Panc1 (cell line): ENCODE measurements at regions not wholly inside any gene's neighbourhood (a gene's known extent, or its start where the extent isn't known, plus 50 kb on each side); places are given as distances from the start of the nearest gene placed in this dataset.
"Not testable (repeated sequence)": the region's sequence is repeated elsewhere in the genome, so short reads cannot be mapped to it uniquely, and the experiment has no call there.

Source experiments
- ATAC-seq: fragments of 200-7000 bp; cut with Tn5 transposase; 2 replicates; pipeline ENCODE4 v1.9.1; 2020; ENCODE audit warnings: mild to moderate bottlenecking, moderate library complexity
- BruUV-seq: library from RNA; stranded (reverse); fragments of 400-500 nt; replicated peaks from 2 replicates; lab custom pipeline; 2021; lab: Mats Ljungman, UMichigan
- CTCF ChIA-PET: fragments of 300-600 bp; sonication (Branson Sonifier 250); formaldehyde crosslinking; loops from one replicate; lab custom pipeline; 2022; ENCODE audit warnings: antibody characterized with exemption; lab: Charles Lee
- POLR2A ChIA-PET: fragments of 300-600 bp; sonication (Branson Sonifier 250); formaldehyde crosslinking; loops from one replicate; lab custom pipeline; 2022; ENCODE audit warnings: antibody characterized with exemption; lab: Charles Lee
- DNase-seq: peaks from one replicate; pipeline ENCODE4 v3.0.0-alpha.2; 2010; ENCODE audit warnings: low read depth, low spot score
- H3K27ac ChIP-seq: 2 replicates; pipeline ENCODE4 v1.5.1; 2011; ENCODE audit warnings: mild to moderate bottlenecking, low read length, inconsistent platforms
- H3K27me3 ChIP-seq: fragments of 200-500 bp; sonication (Bioruptor generic); 2 replicates; pipeline ENCODE4 v1.6.0; 2014; ENCODE audit warnings: low read length, inconsistent platforms; ENCODE audit not compliant: control insufficient read depth, insufficient read depth
- H3K36me3 ChIP-seq: fragments of 200-500 bp; sonication (Bioruptor generic); 2 replicates; pipeline ENCODE4 v1.5.1; 2014; ENCODE audit warnings: inconsistent platforms, mild to moderate bottlenecking, low read length, moderate library complexity; ENCODE audit not compliant: control insufficient read depth, insufficient read depth
- H3K4me1 ChIP-seq: 2 replicates; pipeline ENCODE4 v1.5.1; 2011; ENCODE audit warnings: inconsistent platforms, mild to moderate bottlenecking, low read length, moderate library complexity; ENCODE audit not compliant: control insufficient read depth, insufficient read depth
- H3K4me3 ChIP-seq, 2 experiments: 2 replicates each; pipeline ENCODE4 v1.5.1; 2011 to 2012; ENCODE audit warnings: low read depth in 2 of 2, low read length in 2 of 2, mild to moderate bottlenecking in 2 of 2, inconsistent platforms in 1 of 2, moderate library complexity in 1 of 2
- H3K9me3 ChIP-seq: fragments of 200-500 bp; sonication (Bioruptor generic); 2 replicates; pipeline ENCODE4 v1.5.1; 2014; ENCODE audit warnings: low read depth, mild to moderate bottlenecking, inconsistent platforms, low read length, moderate library complexity; ENCODE audit not compliant: control insufficient read depth, insufficient read depth
- CTCF ChIP-seq: fragments of 450-650 bp; IDR thresholded peaks from 2 replicates; pipeline ENCODE4 v1.5.1; 2017; ENCODE audit warnings: mild to moderate bottlenecking
- POLR2AphosphoS5 ChIP-seq: IDR thresholded peaks from 2 replicates; pipeline ENCODE4 v1.6.1; 2012; ENCODE audit warnings: mild to moderate bottlenecking, low read depth, low read length, moderate library complexity
- REST ChIP-seq, 2 experiments: IDR thresholded peaks; 2 replicates each; pipeline ENCODE4 v1.6.1; 2011 to 2012; ENCODE audit warnings: low read depth in 2 of 2, control low read depth in 1 of 2, low read length in 1 of 2, mild to moderate bottlenecking in 1 of 2, moderate library complexity in 1 of 2; ENCODE audit not compliant: insufficient read depth in 1 of 2
- SIN3A ChIP-seq: IDR thresholded peaks from 2 replicates; pipeline ENCODE4 v1.6.1; 2012; ENCODE audit warnings: low read depth, mild to moderate bottlenecking, low read length, moderate library complexity, borderline replicate concordance; ENCODE audit not compliant: insufficient read depth
- TCF7L2 ChIP-seq: IDR thresholded peaks from 2 replicates; pipeline ENCODE4 v1.6.1; 2011; ENCODE audit warnings: mild to moderate bottlenecking, low read depth, low read length, inconsistent platforms
- in situ Hi-C: cut with HindIII; loops from 2 replicates; pipeline ENCODE4 v1.10.0; 2016; ENCODE audit warnings: low sequenced_read_pairs, low pct_unique_long_range_greater_than_20kb
- intact Hi-C: fragments of 100-400 bp; cut with micrococcal nuclease; formaldehyde crosslinking; loops from one replicate; pipeline ENCODE4 v1.10.0; 2022; ENCODE audit not compliant: unreplicated experiment

- H3K27me3 ChIP-seq, BruUV-seq, DNase-seq, CTCF ChIA-PET, ATAC-seq, H3K27ac ChIP-seq, H3K36me3 ChIP-seq, H3K4me3 ChIP-seq, POLR2A ChIA-PET, H3K4me1 ChIP-seq, in situ Hi-C loops, H3K9me3 ChIP-seq, intact Hi-C loops: not testable (repeated sequence)
Measured at GRCh38 chr20:12093797-12094190, 176.1 kb downstream of the BTBD3 start.

GRCh38 chr20:12095180-12095920, 177.7 kb downstream of the BTBD3 start:
- Histone ChIP-seq H3K4me1 (no peaks in the 10 kb centered on the region), H3K36me3 (no peaks in the 10 kb centered on the region), H3K9me3 (no peaks in the 10 kb centered on the region), H3K27ac (no peak overlapping the region), H3K4me3 (no peak overlapping the region), H3K27me3 (no peaks in the 10 kb centered on the region)
- ChIA-PET POLR2A (no interaction called here), CTCF (no interaction called here)
- no peak for DNase-seq
- no TSS peak for BruUV-seq
- intact Hi-C loops (no loop called here), in situ Hi-C loops (no loop called here)
- TF ChIP-seq REST (IDR thresholded peaks at IDR 0.05; ENCODE audit: insufficient read depth in 1 of 2, low read depth in 2 of 2, low read length in 1 of 2) = no peak
- TF ChIP-seq TCF7L2 = no peak
- no peak for TF ChIP-seq SIN3A
- no peak for TF ChIP-seq CTCF
- no peak for TF ChIP-seq POLR2AphosphoS5
- ATAC-seq = no peak

- in situ Hi-C loops (no loop called here), intact Hi-C loops (no loop called here)
- no peaks in the 10 kb centered on the region for H3K9me3 ChIP-seq
- no peaks in the 10 kb centered on the region for H3K27me3 ChIP-seq
- H3K27ac ChIP-seq = no peak overlapping the region
- H3K36me3 ChIP-seq = no peaks in the 10 kb centered on the region
- DNase-seq (no peak), ATAC-seq (no peak)
- POLR2A ChIA-PET = no interaction called here
- H3K4me3 ChIP-seq = no peak overlapping the region
- BruUV-seq = no TSS peak
- CTCF ChIA-PET = no interaction called here
- TF ChIP-seq REST (IDR thresholded peaks at IDR 0.05; ENCODE audit: insufficient read depth in 1 of 2, low read depth in 2 of 2, low read length in 1 of 2) (no peak), TCF7L2 (no peak), POLR2AphosphoS5 (no peak), SIN3A (no peak), CTCF (no peak)
- H3K4me1 ChIP-seq = no peaks in the 10 kb centered on the region
Measured at GRCh38 chr20:12098421-12098820, 180.7 kb downstream of the BTBD3 start.
